Upper lobe of left lung (tissue), 6 donors: ENCODE measurements at regions not wholly inside any gene's neighbourhood (a gene's known extent, or its start where the extent isn't known, plus 50 kb on each side); places are given as distances from the start of the nearest gene placed in this dataset.

Source experiments
- ATAC-seq, 2 donors: fragments of 200-7000 bp; cut with Tn5 transposase; one replicate each; pipeline ENCODE4 v1.9.1; 2022; ENCODE audit warnings: mild to moderate bottlenecking in 2 of 2, moderate library complexity in 2 of 2; ENCODE audit not compliant: low FRiP score in 2 of 2
- DNase-seq, 2 donors: peaks; one replicate each; pipeline ENCODE4 v3.0.0-alpha.2; 2019 to 2020
- H3K27ac ChIP-seq, 4 donors: fragments of 200-600 bp; sonication (generic); one replicate each; pipeline ENCODE4 v1.5.1; 2016 to 2019
- H3K27me3 ChIP-seq, 4 donors: fragments of 200-600 bp; sonication (generic); one replicate each; pipeline ENCODE4 v1.5.1; 2017 to 2019
- H3K36me3 ChIP-seq, 4 donors: fragments of 200-600 bp; sonication (generic); one replicate each; pipeline ENCODE4 v1.5.1; 2016 to 2019
- H3K4me1 ChIP-seq, 4 donors: fragments of 200-600 bp; sonication (generic); one replicate each; pipeline ENCODE4 v1.5.1; 2018 to 2019
- H3K4me3 ChIP-seq, 4 donors: fragments of 200-600 bp; sonication (generic); one replicate each; pipeline ENCODE4 v1.5.1; 2017 to 2019; ENCODE audit warnings: mild to moderate bottlenecking in 2 of 4, moderate library complexity in 1 of 4
- H3K9me3 ChIP-seq, 4 donors: fragments of 200-600 bp; sonication (generic); one replicate each; pipeline ENCODE4 v1.5.1; 2018 to 2019
- EP300 ChIP-seq, 4 donors: sonication (generic); formaldehyde crosslinking; IDR thresholded peaks; one replicate each; pipeline ENCODE4 v1.5.1; 2017; ENCODE audit warnings: antibody characterized with exemption in 4 of 4, control low read depth in 2 of 4
- POLR2A ChIP-seq, 4 donors: fragments of 450-650 bp; IDR thresholded peaks; one replicate each; pipeline ENCODE4 v1.5.1; 2016 to 2017; ENCODE audit warnings: antibody characterized with exemption in 4 of 4, mild to moderate bottlenecking in 2 of 4
- POLR2AphosphoS5 ChIP-seq, 2 donors: sonication (generic); formaldehyde crosslinking; IDR thresholded peaks; one replicate each; pipeline ENCODE4 v1.5.1; 2017; ENCODE audit warnings: antibody characterized with exemption in 2 of 2
- WGBS, 2 donors: methylation state at CpG; one replicate each; pipeline ENCODE4 v1.1.5; 2017 to 2018; 5-methylcytosine and 5-hydroxymethylcytosine counted together
- TF ChIP-seq, protein P1 (sequence below), 6 experiments: fragments of 450-650 bp in 4 of 6; fragments of 200-600 bp in 2 of 6; sonication (generic) in 2 of 6; IDR thresholded peaks; one replicate each; pipeline ENCODE4 v1.5.1; 2016 to 2019; ENCODE audit warnings: antibody characterized with exemption in 6 of 6
- donor health status: DM: no; HTN: no; CAD: no; lungs with moderate emphysema.
- donor health status: DM: no; HTN: yes; CAD: no; lungs with severe emphysema.

DNA sequence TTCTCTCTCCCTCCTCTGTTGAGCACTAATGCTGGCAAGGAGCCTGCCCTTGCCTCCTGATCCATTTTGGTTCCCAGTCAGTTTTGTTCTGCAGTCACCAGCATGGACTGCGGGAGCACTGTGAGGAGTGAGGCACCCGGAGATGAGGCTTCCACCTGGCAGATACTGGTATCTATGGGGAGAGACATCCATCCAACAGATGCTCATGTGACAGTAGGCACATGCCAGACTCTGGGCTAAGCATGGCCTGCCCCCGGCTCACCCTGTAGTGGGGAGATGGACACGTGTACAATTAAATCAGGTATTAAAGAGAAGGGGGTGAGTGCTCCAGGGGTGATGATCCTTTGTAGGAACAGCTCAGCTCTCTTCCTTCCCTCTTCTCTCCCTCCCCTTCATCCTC, 74.0 kb upstream of the PODXL start:
- ATAC-seq (no peak), DNase-seq (no peak)
- H3K27ac ChIP-seq = peak overlapping the region; percentile 15 to 69 (median 33)
- H3K9me3 ChIP-seq = no peaks in the 10 kb centered on the region
- H3K27me3 ChIP-seq = no peaks in the 10 kb centered on the region
- no peaks in the 10 kb centered on the region for H3K36me3 ChIP-seq
- TF ChIP-seq POLR2A (IDR thresholded peaks at IDR 0.05) (no peak), POLR2AphosphoS5 (IDR thresholded peaks at IDR 0.05) (no peak)
- TF ChIP-seq, protein P1, sequence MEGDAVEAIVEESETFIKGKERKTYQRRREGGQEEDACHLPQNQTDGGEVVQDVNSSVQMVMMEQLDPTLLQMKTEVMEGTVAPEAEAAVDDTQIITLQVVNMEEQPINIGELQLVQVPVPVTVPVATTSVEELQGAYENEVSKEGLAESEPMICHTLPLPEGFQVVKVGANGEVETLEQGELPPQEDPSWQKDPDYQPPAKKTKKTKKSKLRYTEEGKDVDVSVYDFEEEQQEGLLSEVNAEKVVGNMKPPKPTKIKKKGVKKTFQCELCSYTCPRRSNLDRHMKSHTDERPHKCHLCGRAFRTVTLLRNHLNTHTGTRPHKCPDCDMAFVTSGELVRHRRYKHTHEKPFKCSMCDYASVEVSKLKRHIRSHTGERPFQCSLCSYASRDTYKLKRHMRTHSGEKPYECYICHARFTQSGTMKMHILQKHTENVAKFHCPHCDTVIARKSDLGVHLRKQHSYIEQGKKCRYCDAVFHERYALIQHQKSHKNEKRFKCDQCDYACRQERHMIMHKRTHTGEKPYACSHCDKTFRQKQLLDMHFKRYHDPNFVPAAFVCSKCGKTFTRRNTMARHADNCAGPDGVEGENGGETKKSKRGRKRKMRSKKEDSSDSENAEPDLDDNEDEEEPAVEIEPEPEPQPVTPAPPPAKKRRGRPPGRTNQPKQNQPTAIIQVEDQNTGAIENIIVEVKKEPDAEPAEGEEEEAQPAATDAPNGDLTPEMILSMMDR (IDR thresholded peaks at IDR 0.05) = no peak
- WGBS, 2 donors = 80 to 89% methylated on average over 4 of the region's 4 CpGs
- H3K4me3 ChIP-seq = no peak overlapping the region
- peaks cover 19 to 38% (median 27%) of the 10 kb centered on the region in 4 donors for H3K4me1 ChIP-seq

DNA sequence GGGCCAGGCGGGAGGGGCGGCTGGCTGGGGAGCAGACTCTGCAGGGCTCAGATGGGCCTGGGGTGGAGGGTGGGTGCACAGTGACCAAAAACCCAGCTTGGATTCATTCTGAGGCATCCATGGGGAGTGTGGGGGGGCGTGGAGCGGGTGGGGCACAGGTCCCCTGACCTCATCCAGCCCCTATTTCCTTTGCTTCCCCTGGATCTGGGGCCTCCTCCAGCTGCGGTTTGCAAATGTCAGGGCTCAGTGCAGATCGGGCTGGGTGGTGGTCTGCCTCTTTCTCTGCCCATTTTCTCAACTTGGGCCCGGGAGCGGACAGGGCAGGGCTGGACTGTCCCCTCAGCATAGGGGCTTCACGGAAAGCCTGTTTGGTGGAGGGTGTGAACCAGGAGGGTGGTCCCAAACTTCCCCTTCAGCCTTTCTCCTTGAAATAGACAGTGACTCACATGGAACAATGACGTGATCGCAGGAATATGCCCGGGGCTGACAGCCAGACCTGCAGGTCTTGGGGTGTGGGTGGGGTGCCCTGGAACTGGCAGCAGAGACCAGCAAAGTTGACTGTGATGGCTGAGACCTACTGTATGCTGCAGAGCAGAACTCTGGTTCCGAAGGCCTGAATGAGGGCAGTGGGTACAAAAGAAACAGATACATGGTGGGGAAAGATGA, 72.9 kb upstream of the PODXL start:
- H3K27me3 ChIP-seq = no peaks in the 10 kb centered on the region
- DNase-seq (peak in 1 of 2 donors; percentile 67), ATAC-seq (peak; percentile 34 to 66)
- WGBS, 2 donors = 71 to 72% methylated on average over 7 to 12 of the region's 13 CpGs
- no peak for TF ChIP-seq POLR2A (IDR thresholded peaks at IDR 0.05)
- peak; percentile 11 to 63 for TF ChIP-seq POLR2AphosphoS5 (IDR thresholded peaks at IDR 0.05)
- peak in 2 of 4 donors; percentile 46 to 66 for TF ChIP-seq EP300 (IDR thresholded peaks at IDR 0.05)
- no peaks in the 10 kb centered on the region for H3K9me3 ChIP-seq
- H3K4me1 ChIP-seq = peaks cover 19 to 48% (median 27%) of the 10 kb centered on the region in 4 donors
- no peak overlapping the region for H3K4me3 ChIP-seq
- H3K27ac ChIP-seq = peak overlapping the region; percentile 59 to 70 (median 65)
- no peaks in the 10 kb centered on the region for H3K36me3 ChIP-seq

DNA sequence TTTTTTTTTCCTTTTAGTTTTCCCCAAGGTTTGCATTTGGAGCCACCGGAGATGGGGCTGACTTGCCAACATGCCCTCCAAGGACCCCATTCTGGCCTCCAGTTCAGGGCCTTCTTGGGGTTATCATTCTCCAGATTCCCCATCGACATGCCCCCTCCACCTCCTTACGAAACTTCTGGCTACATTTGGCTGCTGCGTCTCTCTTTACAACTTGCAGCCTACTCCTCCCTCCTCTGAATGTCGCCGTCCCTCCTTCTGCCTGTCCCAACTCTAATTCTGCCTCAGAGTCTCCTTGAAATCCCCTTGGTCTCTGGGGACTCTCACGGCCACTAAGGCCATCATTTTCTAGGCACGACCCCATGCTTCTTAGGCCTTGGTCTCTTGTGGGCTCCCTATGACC, 72.2 kb upstream of the PODXL start:
- H3K27ac ChIP-seq = peak overlapping the region; percentile 59 to 70 (median 65)
- DNase-seq (no peak), ATAC-seq (peak in 1 of 2 donors; percentile 15)
- no peak for TF ChIP-seq EP300 (IDR thresholded peaks at IDR 0.05)
- no peak for TF ChIP-seq POLR2A (IDR thresholded peaks at IDR 0.05)
- TF ChIP-seq, protein P1 (IDR thresholded peaks at IDR 0.05) = no peak
- TF ChIP-seq POLR2AphosphoS5 (IDR thresholded peaks at IDR 0.05) = no peak
- H3K27me3 ChIP-seq = no peaks in the 10 kb centered on the region
- H3K4me3 ChIP-seq = no peak overlapping the region
- peaks cover 17 to 46% (median 26%) of the 10 kb centered on the region in 4 donors for H3K4me1 ChIP-seq
- 77 to 82% methylated on average over 8 of the region's 8 CpGs for WGBS, 2 donors
- H3K36me3 ChIP-seq = no peaks in the 10 kb centered on the region
- H3K9me3 ChIP-seq = no peaks in the 10 kb centered on the region

DNA sequence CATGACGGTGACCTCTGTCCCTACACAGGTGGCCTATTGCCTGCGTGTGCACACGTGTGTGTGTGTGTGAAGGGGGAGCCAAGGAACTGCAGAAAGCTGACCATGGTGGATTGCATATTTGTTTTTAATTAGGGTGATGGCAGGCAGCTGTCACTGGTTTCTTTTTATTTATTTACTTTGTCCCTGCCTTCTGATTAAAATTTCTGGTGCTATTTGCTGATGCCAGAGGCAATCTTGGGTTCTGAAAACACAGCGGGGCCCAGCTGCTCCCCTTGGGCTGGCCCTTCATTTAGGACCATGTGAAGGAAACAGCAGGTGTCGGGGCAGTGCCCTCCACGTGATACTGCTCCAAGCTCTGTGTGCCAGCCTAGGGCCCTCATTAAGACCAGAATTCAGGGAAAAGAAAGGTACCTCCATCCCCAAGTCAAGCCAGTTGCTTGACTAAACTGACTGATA, 71.3 kb upstream of the PODXL start:
- WGBS, 2 donors = 71 to 90% methylated on average over 6 of the region's 6 CpGs
- TF ChIP-seq POLR2AphosphoS5 (IDR thresholded peaks at IDR 0.05) (no peak), EP300 (IDR thresholded peaks at IDR 0.05) (no peak), POLR2A (IDR thresholded peaks at IDR 0.05) (no peak)
- TF ChIP-seq, protein P1 (IDR thresholded peaks at IDR 0.05) = no peak

DNA sequence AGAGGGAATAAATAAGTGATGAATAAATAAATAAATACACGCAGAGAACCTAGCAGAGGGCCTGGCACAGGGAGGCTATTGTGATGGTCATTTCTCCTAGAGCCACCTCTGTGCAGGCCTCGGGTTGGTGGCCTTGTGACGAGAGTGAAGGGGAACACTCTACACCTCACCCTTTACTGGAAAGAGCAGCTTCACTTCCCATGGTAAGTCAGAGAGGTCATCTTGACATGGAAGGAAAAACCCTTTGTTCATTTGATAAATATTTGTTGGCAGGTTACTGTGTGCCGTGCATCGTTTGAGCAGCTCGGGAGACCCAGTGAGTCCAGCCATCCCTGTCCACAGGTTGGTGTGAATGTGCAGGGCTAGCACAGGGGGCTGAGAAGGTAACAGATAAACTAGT, 70.2 kb upstream of the PODXL start:
- DNase-seq = no peak
- no peaks in the 10 kb centered on the region for H3K27me3 ChIP-seq
- H3K9me3 ChIP-seq = no peaks in the 10 kb centered on the region
- no peaks in the 10 kb centered on the region for H3K36me3 ChIP-seq
- TF ChIP-seq, protein P1 (IDR thresholded peaks at IDR 0.05) = no peak
- peak in 2 of 4 donors; percentile 52 to 60 for TF ChIP-seq EP300 (IDR thresholded peaks at IDR 0.05)
- peak in 1 of 2 donors; percentile 43 for TF ChIP-seq POLR2AphosphoS5 (IDR thresholded peaks at IDR 0.05)
- no peak for TF ChIP-seq POLR2A (IDR thresholded peaks at IDR 0.05)
- peaks cover 14 to 52% (median 30%) of the 10 kb centered on the region in 4 donors for H3K4me1 ChIP-seq
- no peak overlapping the region for H3K4me3 ChIP-seq
- no peak for ATAC-seq
- H3K27ac ChIP-seq = peak overlapping the region; percentile 61 to 76 (median 69)
- 65 to 74% methylated on average over 6 of the region's 6 CpGs for WGBS, 2 donors

More for the DNA sequence above, 71.3 kb upstream of the PODXL start:
- Histone ChIP-seq H3K36me3 (no peaks in the 10 kb centered on the region), H3K4me3 (no peak overlapping the region), H3K27ac (peak overlapping the region in 1 of 4 donors; percentile 5), H3K4me1 (peaks cover 14 to 43% (median 24%) of the 10 kb centered on the region in 4 donors), H3K27me3 (no peaks in the 10 kb centered on the region), H3K9me3 (no peaks in the 10 kb centered on the region)
- ATAC-seq (no peak), DNase-seq (no peak)
